PC-9 (cell line): ENCODE measurements at regions not wholly inside any gene's neighbourhood (a gene's known extent, or its start where the extent isn't known, plus 50 kb on each side); places are given as distances from the start of the nearest gene placed in this dataset.

Experiments used
- BruUV-seq: library from RNA; stranded (reverse); fragments of 400-500 nt; replicated peaks from 2 replicates; lab custom pipeline; 2021; lab: Mats Ljungman, UMichigan
- CTCF ChIA-PET: fragments of 300-600 bp; sonication (Branson Sonifier 250); formaldehyde crosslinking; loops from one replicate; lab custom pipeline; 2022; ENCODE audit warnings: antibody characterized with exemption; lab: Charles Lee
- POLR2A ChIA-PET: fragments of 300-600 bp; sonication (Branson Sonifier 250); formaldehyde crosslinking; loops from one replicate; lab custom pipeline; 2022; ENCODE audit warnings: antibody characterized with exemption; ENCODE audit not compliant: unreplicated experiment; lab: Charles Lee
- DNase-seq, 2 experiments: peaks; one replicate each; pipeline versions ENCODE4 v3.0.0 to v3.0.0-alpha.2; 2015 to 2022; ENCODE audit warnings: mixed read lengths in 1 of 2
- H2AFZ ChIP-seq: fragments of 200-600 bp; sonication (generic); 2 replicates; pipeline ENCODE4 v1.8.1; 2017; ENCODE audit warnings: antibody characterized with exemption
- H3F3A ChIP-seq: fragments of 200-600 bp; sonication (generic); 2 replicates; pipeline ENCODE4 v1.8.1; 2017; ENCODE audit warnings: antibody characterized with exemption, mild to moderate bottlenecking, low read depth; ENCODE audit not compliant: insufficient read depth
- H3K27ac ChIP-seq: fragments of 200-600 bp; sonication (generic); 2 replicates; pipeline ENCODE4 v1.6.1; 2016; ENCODE audit warnings: mixed run types
- H3K27me3 ChIP-seq: fragments of 200-600 bp; sonication (generic); 2 replicates; pipeline ENCODE4 v1.6.1; 2016; ENCODE audit warnings: low read depth, mixed run types; ENCODE audit not compliant: insufficient read depth
- H3K36me3 ChIP-seq: fragments of 200-600 bp; sonication (generic); 2 replicates; pipeline ENCODE4 v1.6.1; 2016; ENCODE audit warnings: low read depth, mixed run types
- H3K4me1 ChIP-seq: fragments of 200-600 bp; sonication (generic); replicated peaks from 2 replicates; pipeline ENCODE4 v1.6.1; 2016; ENCODE audit warnings: mixed run types; ENCODE audit not compliant: insufficient read depth
- H3K4me2 ChIP-seq: fragments of 200-600 bp; sonication (generic); 2 replicates; pipeline ENCODE4 v1.6.1; 2017; ENCODE audit warnings: mixed run types
- H3K4me3 ChIP-seq: fragments of 200-600 bp; sonication (generic); 2 replicates; pipeline ENCODE4 v1.6.1; 2016; ENCODE audit warnings: mixed run types
- H3K79me2 ChIP-seq: fragments of 200-600 bp; sonication (generic); 2 replicates; pipeline ENCODE4 v1.6.1; 2017; ENCODE audit warnings: low read depth, mixed run types
- H3K9me2 ChIP-seq: fragments of 200-600 bp; sonication (generic); 2 replicates; pipeline ENCODE4 v1.8.1; 2017; ENCODE audit warnings: mild to moderate bottlenecking; ENCODE audit not compliant: insufficient read depth
- H3K9me3 ChIP-seq: fragments of 200-600 bp; sonication (generic); 2 replicates; pipeline ENCODE4 v1.8.1; 2016; ENCODE audit warnings: low read depth; ENCODE audit not compliant: insufficient read depth
- H4K20me1 ChIP-seq: fragments of 200-600 bp; sonication (generic); 2 replicates; pipeline ENCODE4 v1.8.1; 2017; ENCODE audit not compliant: insufficient read depth
- CTCF ChIP-seq: fragments of 200-600 bp; sonication (generic); conservative IDR thresholded peaks from 2 replicates; pipeline ENCODE4 v1.6.1; 2017; ENCODE audit warnings: mixed run types, antibody characterized with exemption, mild to moderate bottlenecking, moderate library complexity
- EZH2 ChIP-seq: fragments of 200-600 bp; sonication (generic); IDR thresholded peaks from 2 replicates; pipeline ENCODE4 v1.8.0; 2017; ENCODE audit warnings: antibody characterized with exemption, low read depth
- intact Hi-C: fragments of 100-400 bp; cut with micrococcal nuclease; formaldehyde crosslinking; loops from one replicate; pipeline ENCODE4 v1.10.0; 2022; ENCODE audit not compliant: unreplicated experiment

GRCh38 chr6:79145301-79145700, 67.2 kb upstream of the PHIP start:
- H3K79me2 ChIP-seq = no peaks in the 10 kb centered on the region
- H3K4me2 ChIP-seq = no peak overlapping the region
- ChIA-PET POLR2A (no interaction called here), CTCF (no interaction called here)
- intact Hi-C loops = no loop called here
- H3K4me1 ChIP-seq = no peaks in the 10 kb centered on the region
- no peak overlapping the region for H3K4me3 ChIP-seq
- no peak for DNase-seq
- H3K27me3 ChIP-seq = no peaks in the 10 kb centered on the region
- no peaks in the 10 kb centered on the region for H3K9me2 ChIP-seq
- no peak overlapping the region for H2AFZ ChIP-seq
- BruUV-seq = no TSS peak
- no peaks in the 10 kb centered on the region for H3K36me3 ChIP-seq
- TF ChIP-seq CTCF = no peak
- TF ChIP-seq EZH2 = no peak
- H3K27ac ChIP-seq = no peak overlapping the region
- H3F3A ChIP-seq = no peaks in the 10 kb centered on the region
- H3K9me3 ChIP-seq = no peaks in the 10 kb centered on the region
- H4K20me1 ChIP-seq = no peaks in the 10 kb centered on the region

- H3K27ac ChIP-seq = no peak overlapping the region
- H3F3A ChIP-seq = no peaks in the 10 kb centered on the region
- no peak for TF ChIP-seq CTCF
- no peak for TF ChIP-seq EZH2
- CTCF ChIA-PET = no interaction called here
- H3K36me3 ChIP-seq = no peaks in the 10 kb centered on the region
- POLR2A ChIA-PET = no interaction called here
- BruUV-seq = no TSS peak
- no peaks in the 10 kb centered on the region for H3K4me1 ChIP-seq
- H2AFZ ChIP-seq = 0 out of 2 replicates have a peak overlapping the region, but pooled peaks have one; percentile 11
- no peaks in the 10 kb centered on the region for H3K27me3 ChIP-seq
- DNase-seq = no peak
- no peak overlapping the region for H3K4me2 ChIP-seq
- H4K20me1 ChIP-seq = no peaks in the 10 kb centered on the region
- no peak overlapping the region for H3K4me3 ChIP-seq
- H3K9me2 ChIP-seq = no peaks in the 10 kb centered on the region
- intact Hi-C loops = no loop called here
- no peaks in the 10 kb centered on the region for H3K79me2 ChIP-seq
- H3K9me3 ChIP-seq = no peaks in the 10 kb centered on the region
Measured at GRCh38 chr6:79143320-79143898, 65.4 kb upstream of the PHIP start.

GRCh38 chr6:79138146-79138545, 60.1 kb upstream of the PHIP start:
- no peaks in the 10 kb centered on the region for H4K20me1 ChIP-seq
- H3K4me3 ChIP-seq = no peak overlapping the region
- no peak overlapping the region for H3K4me2 ChIP-seq
- H3K27me3 ChIP-seq = no peaks in the 10 kb centered on the region
- no peaks in the 10 kb centered on the region for H3K4me1 ChIP-seq
- no peak overlapping the region for H2AFZ ChIP-seq
- H3K9me2 ChIP-seq = no peaks in the 10 kb centered on the region
- H3K9me3 ChIP-seq = no peaks in the 10 kb centered on the region
- H3K36me3 ChIP-seq = no peaks in the 10 kb centered on the region
- no peak for DNase-seq
- ChIA-PET CTCF (no interaction called here), POLR2A (no interaction called here)
- no peaks in the 10 kb centered on the region for H3K79me2 ChIP-seq
- TF ChIP-seq CTCF = no peak
- TF ChIP-seq EZH2 = no peak
- intact Hi-C loops = no loop called here
- H3K27ac ChIP-seq = no peak overlapping the region
- no peaks in the 10 kb centered on the region for H3F3A ChIP-seq
- BruUV-seq = no TSS peak
